ENCODE measurements at regions not wholly inside any gene's neighbourhood (a gene's known extent, or its start where the extent isn't known, plus 50 kb on each side); places are given as distances from the start of the nearest gene placed in this dataset.
"Not testable (repeated sequence)": the region's sequence is repeated elsewhere in the genome, so short reads cannot be mapped to it uniquely, and the experiment has no call there.

- no peak for DNase-seq (ENCODE audit: low spot score)
Measured at GRCh38 chr16:86349338-86349900, 160.9 kb upstream of the FOXF1 start.

GRCh38 chr16:86350289-86350688 is 160.0 kb upstream of the FOXF1 start:
- DNase-seq (ENCODE audit: low spot score): no peak

GRCh38 chr16:86351041-86351784 is 159.1 kb upstream of the FOXF1 start:
- no peak for DNase-seq (ENCODE audit: low spot score)

- not testable (repeated sequence) for DNase-seq (ENCODE audit: low spot score)
Measured at GRCh38 chr16:86351785-86352139, 158.6 kb upstream of the FOXF1 start.

- DNase-seq (ENCODE audit: low spot score): no peak
Measured at GRCh38 chr16:86353148-86353547, 157.2 kb upstream of the FOXF1 start.

- DNase-seq (ENCODE audit: low spot score): no peak
Measured at GRCh38 chr16:86353948-86354347, 156.4 kb upstream of the FOXF1 start.

- DNase-seq (ENCODE audit: low spot score): no peak
Measured at GRCh38 chr16:86354641-86355513, 155.4 kb upstream of the FOXF1 start.

- no peak for DNase-seq (ENCODE audit: low spot score)
Measured at GRCh38 chr16:86355531-86355930, 154.8 kb upstream of the FOXF1 start.

GRCh38 chr16:86355951-86356350 is 154.4 kb upstream of the FOXF1 start:
- DNase-seq (ENCODE audit: low spot score): no peak

- no peak for DNase-seq (ENCODE audit: low spot score)
Measured at GRCh38 chr16:86356804-86357203, 153.5 kb upstream of the FOXF1 start.

- DNase-seq (ENCODE audit: low spot score): no peak
Measured at GRCh38 chr16:86357303-86357702, 153.0 kb upstream of the FOXF1 start.

GRCh38 chr16:86357950-86358349 is 152.4 kb upstream of the FOXF1 start:
- DNase-seq (ENCODE audit: low spot score): no peak

GRCh38 chr16:86359571-86359970 is 150.8 kb upstream of the FOXF1 start:
- no peak for DNase-seq (ENCODE audit: low spot score)

- no peak for DNase-seq (ENCODE audit: low spot score)
Measured at GRCh38 chr16:86362155-86362849, 148.0 kb upstream of the FOXF1 start.

- no peak for DNase-seq (ENCODE audit: low spot score)
Measured at GRCh38 chr16:86363057-86363490, 147.3 kb upstream of the FOXF1 start.

GRCh38 chr16:86363836-86364618 is 146.3 kb upstream of the FOXF1 start:
- DNase-seq (ENCODE audit: low spot score): no peak

GRCh38 chr16:86364653-86365380 is 145.5 kb upstream of the FOXF1 start:
- DNase-seq (ENCODE audit: low spot score): no peak

GRCh38 chr16:86365513-86366273 is 144.6 kb upstream of the FOXF1 start:
- no peak for DNase-seq (ENCODE audit: low spot score)

GRCh38 chr16:86366481-86366880 is 143.8 kb upstream of the FOXF1 start:
- DNase-seq (ENCODE audit: low spot score): no peak
